ES-I3 (cell line): ENCODE measurements at regions not wholly inside any gene's neighbourhood (a gene's known extent, or its start where the extent isn't known, plus 50 kb on each side); places are given as distances from the start of the nearest gene placed in this dataset.
"Not testable (repeated sequence)": the region's sequence is repeated elsewhere in the genome, so short reads cannot be mapped to it uniquely, and the experiment has no call there.

Experiments
- H3K36me3 ChIP-seq: 2 replicates; pipeline ENCODE4 v1.6.1; 2013; ENCODE audit warnings: mild to moderate bottlenecking, low read length, control low read depth, moderate library complexity; ENCODE audit not compliant: insufficient read depth
- H3K4me1 ChIP-seq: 2 replicates; pipeline ENCODE4 v1.6.1; 2013; ENCODE audit warnings: mild to moderate bottlenecking, control low read depth, low read length; ENCODE audit not compliant: insufficient read depth
- H3K9ac ChIP-seq: 2 replicates; pipeline ENCODE4 v1.6.1; 2013; ENCODE audit warnings: low read depth, mild to moderate bottlenecking, low read length, moderate library complexity
- H3K9me3 ChIP-seq: 2 replicates; pipeline ENCODE4 v1.6.1; 2013; ENCODE audit warnings: mild to moderate bottlenecking, low read length, moderate library complexity; ENCODE audit not compliant: control insufficient read depth, insufficient read depth

DNA sequence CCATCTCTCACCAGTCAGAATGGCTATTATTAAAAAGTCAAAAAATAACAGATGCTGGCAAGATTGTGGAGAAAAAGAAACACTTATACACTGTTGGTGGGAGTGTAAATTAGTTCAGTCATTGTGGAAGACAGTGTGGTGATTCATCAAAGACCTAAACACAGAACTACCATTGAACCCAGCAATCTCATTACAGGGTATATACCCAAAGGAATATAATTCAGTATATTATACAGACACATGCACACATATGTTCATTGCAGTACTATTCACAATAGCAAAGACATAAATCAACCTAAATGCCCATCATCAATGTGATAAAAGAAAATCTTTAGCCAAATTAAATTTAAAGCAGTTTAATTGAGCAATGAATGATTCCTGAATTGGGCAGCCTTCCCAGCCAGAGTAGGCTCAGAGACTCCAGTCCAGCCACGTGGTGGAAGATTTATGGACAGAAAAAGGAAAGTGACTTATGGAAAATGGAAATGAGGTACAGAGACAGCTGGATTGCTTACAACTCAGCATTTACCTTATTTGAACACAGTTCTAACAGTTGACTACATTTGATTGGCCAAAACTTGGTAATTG lies 377.1 kb upstream of the SLC39A10 start:
- H3K36me3 ChIP-seq = no peaks in the 10 kb centered on the region
- H3K4me1 ChIP-seq = no peaks in the 10 kb centered on the region
- H3K9ac ChIP-seq = no peak overlapping the region
- no peaks in the 10 kb centered on the region for H3K9me3 ChIP-seq

- Histone ChIP-seq H3K9me3 (0 out of 2 replicates have a peak, but pooled peaks cover 3% of the 10 kb centered on the region), H3K9ac (no peak overlapping the region), H3K4me1 (peaks cover 8% of the 10 kb centered on the region; the same call in 1 of the 2 replicates), H3K36me3 (no peaks in the 10 kb centered on the region)
Measured at GRCh38 chr2:195270466-195271039, 386.5 kb upstream of the SLC39A10 start.

- H3K9ac ChIP-seq = no peak overlapping the region
- peaks cover 8% of the 10 kb centered on the region; the same call in 1 of the 2 replicates for H3K4me1 ChIP-seq
- H3K9me3 ChIP-seq = 0 out of 2 replicates have a peak, but pooled peaks cover 3% of the 10 kb centered on the region
- H3K36me3 ChIP-seq = no peaks in the 10 kb centered on the region
Measured at GRCh38 chr2:195269220-195269619, 387.8 kb upstream of the SLC39A10 start.

- Histone ChIP-seq H3K9ac (no peak overlapping the region), H3K4me1 (no peaks in the 10 kb centered on the region), H3K36me3 (no peaks in the 10 kb centered on the region), H3K9me3 (no peaks in the 10 kb centered on the region; the same call in 1 of the 2 replicates)
Measured at GRCh38 chr2:195257979-195258378, 399.0 kb upstream of the SLC39A10 start.

GRCh38 chr2:195252018-195252417 lies 405.0 kb upstream of the SLC39A10 start:
- Histone ChIP-seq H3K9me3 (no peaks in the 10 kb centered on the region; the same call in none of the 2 replicates), H3K36me3 (no peaks in the 10 kb centered on the region), H3K4me1 (no peaks in the 10 kb centered on the region), H3K9ac (no peak overlapping the region)

- Histone ChIP-seq H3K9ac (no peak overlapping the region), H3K36me3 (no peaks in the 10 kb centered on the region), H3K4me1 (no peaks in the 10 kb centered on the region), H3K9me3 (no peaks in the 10 kb centered on the region; the same call in none of the 2 replicates)
Measured at GRCh38 chr2:195251214-195251613, 405.8 kb upstream of the SLC39A10 start.

DNA sequence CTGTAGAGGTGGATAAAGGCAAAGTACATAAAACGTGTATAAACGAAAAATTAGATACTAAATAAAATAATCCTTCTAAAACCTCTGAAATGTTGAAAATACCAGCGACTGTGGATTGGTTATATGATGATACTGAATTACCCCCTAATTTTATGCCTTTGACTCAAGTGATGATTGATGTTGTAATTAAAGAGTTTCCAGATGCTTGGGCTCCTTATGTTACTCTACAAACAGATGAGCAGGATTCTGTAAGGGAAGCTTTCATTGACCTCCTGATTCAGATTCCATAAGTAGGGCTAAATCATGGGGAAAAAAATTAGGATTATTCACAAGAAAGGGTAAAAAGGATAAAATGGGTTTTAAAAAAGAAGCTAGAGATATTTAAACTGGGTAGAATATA lies 418.2 kb upstream of the SLC39A10 start:
- H3K9ac ChIP-seq = no peak overlapping the region
- no peaks in the 10 kb centered on the region for H3K4me1 ChIP-seq
- no peaks in the 10 kb centered on the region for H3K9me3 ChIP-seq
- H3K36me3 ChIP-seq = no peaks in the 10 kb centered on the region

- H3K36me3 ChIP-seq = no peaks in the 10 kb centered on the region
- H3K9ac ChIP-seq = no peak overlapping the region
- no peaks in the 10 kb centered on the region for H3K4me1 ChIP-seq
- H3K9me3 ChIP-seq = no peaks in the 10 kb centered on the region
Measured at GRCh38 chr2:195238379-195238778, 418.6 kb upstream of the SLC39A10 start.

DNA sequence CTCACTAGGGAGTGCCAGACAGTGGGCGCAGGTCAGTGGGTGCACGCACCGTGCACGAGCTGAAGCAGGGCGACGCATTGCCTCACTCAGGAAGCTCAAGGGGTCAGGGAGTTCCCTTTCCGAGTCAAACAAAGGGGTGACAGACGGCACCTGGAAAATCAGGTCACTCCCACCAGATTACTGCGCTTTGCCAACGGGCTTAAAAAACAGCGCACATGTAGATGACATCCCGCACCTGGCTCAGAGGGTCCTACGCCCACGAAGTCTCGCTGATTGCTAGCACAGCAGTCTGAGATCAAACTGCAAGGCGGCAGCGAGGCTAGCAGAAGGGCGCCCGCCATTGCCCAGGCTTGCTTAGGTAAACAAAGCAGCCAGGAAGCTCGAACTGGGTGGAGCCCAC lies 428.5 kb upstream of the SLC39A10 start:
- H3K4me1 ChIP-seq, H3K9ac ChIP-seq, H3K36me3 ChIP-seq, H3K9me3 ChIP-seq: not testable (repeated sequence)

DNA sequence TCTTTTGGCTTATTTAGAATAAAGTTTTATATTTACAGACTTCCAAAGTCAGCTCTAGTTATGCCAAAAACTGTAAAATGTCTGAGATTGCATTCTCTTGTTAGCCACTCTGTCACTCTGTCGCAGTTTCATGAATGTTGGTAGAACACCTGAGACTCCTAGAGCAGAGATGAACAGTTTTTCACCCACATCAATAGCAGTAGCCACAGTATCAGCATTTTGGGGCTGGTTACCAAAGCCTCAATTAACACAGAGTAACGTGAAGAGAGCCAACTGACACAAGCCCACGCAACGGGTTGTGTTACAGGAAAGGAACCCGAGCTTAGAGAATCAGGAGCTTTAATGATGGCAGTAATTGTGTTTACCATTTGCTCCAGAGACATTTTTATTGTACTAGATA lies 443.0 kb upstream of the SLC39A10 start:
- Histone ChIP-seq H3K9ac (no peak overlapping the region), H3K4me1 (no peaks in the 10 kb centered on the region), H3K36me3 (no peaks in the 10 kb centered on the region), H3K9me3 (no peaks in the 10 kb centered on the region)

- Histone ChIP-seq H3K9me3 (no peaks in the 10 kb centered on the region), H3K36me3 (no peaks in the 10 kb centered on the region), H3K9ac (no peak overlapping the region), H3K4me1 (no peaks in the 10 kb centered on the region)
Measured at GRCh38 chr2:195212586-195212985, 444.4 kb upstream of the SLC39A10 start.

DNA sequence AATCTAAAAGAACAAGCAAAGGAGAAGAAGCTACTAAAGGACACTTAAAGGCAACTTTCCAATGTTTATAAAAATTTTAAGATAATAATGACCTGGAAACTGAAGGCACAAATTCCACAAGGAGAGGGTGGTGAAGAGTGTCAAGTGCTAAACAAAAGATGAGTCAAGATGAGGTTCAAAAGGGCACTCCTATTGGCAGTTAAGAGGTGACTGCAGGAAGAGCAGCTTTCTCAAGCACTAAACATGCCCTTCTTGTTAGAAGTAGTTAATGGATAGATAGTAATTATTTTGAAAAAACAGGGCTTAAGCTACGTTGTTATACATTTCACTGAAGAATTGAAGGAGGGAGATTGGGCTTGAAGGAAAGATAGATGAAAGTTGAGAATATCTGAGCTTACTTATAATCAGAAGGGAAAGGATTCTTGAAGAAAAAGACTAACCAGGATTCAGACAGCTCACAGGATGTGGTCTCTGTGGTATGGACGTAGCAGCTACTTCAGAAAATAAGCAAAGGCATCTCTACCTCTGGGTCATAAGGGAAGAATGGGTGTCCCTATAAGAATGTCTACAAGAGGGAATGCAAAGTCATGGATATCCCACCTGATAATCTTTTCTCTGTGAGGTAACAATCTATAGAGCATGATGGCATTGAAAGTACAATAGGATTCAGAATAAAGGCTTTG lies 454.7 kb upstream of the SLC39A10 start:
- Histone ChIP-seq H3K4me1 (no peaks in the 10 kb centered on the region), H3K36me3 (no peaks in the 10 kb centered on the region), H3K9ac (no peak overlapping the region), H3K9me3 (no peaks in the 10 kb centered on the region)

- Histone ChIP-seq H3K9ac (no peak overlapping the region), H3K4me1 (no peaks in the 10 kb centered on the region), H3K36me3 (no peaks in the 10 kb centered on the region), H3K9me3 (no peaks in the 10 kb centered on the region)
Measured at GRCh38 chr2:195199864-195200263, 457.2 kb upstream of the SLC39A10 start.

DNA sequence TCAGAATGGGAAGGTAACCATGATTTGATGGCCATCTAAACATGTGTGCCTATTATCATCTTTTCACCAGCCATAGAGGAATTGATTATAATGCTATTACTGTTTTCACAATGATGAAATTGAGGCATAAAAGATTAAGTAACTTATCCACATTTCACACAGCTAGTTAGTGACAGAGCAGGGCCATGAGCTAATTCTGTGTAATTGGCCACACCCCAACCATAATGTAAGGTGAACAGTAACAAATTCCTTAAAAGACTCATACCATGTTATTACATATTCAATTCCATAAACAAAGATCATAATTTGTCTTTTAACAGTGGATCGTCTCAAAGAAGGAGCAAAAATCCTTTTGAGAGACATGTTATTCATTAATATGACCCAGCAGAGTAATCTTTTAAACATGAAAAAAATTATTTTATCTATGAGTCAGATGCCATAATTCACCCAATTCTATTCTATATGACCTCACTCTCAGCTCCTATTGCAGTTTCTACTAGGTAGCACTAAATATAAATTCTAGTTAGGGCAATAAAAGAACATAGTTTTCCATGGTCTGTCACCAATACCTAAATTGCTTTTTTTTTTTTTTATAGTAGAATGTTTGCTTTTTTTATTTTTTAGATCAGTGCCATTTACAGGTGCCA lies 475.8 kb upstream of the SLC39A10 start:
- no peak overlapping the region for H3K9ac ChIP-seq
- H3K4me1 ChIP-seq = no peaks in the 10 kb centered on the region
- no peaks in the 10 kb centered on the region for H3K36me3 ChIP-seq
- H3K9me3 ChIP-seq = no peaks in the 10 kb centered on the region

DNA sequence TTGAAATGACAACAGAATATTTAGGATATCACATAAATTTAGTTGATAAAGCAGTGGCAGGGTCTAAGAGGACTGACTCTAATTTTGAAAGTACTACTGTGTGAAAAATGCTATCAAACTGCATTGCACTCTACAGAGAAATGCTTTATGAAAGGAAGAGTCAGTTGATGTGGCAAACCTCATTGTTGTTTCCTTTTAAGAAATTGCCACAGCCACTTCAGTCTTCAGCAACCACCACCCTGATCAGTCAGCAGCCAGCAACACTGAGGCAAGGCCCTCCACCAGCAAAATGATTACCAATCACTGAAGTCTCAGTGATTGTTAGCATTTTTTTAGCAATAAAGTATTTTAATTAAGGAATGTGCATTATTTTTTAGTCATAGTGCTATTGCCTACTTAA lies 488.7 kb upstream of the SLC39A10 start:
- H3K36me3 ChIP-seq = no peaks in the 10 kb centered on the region
- H3K9me3 ChIP-seq = no peaks in the 10 kb centered on the region
- H3K9ac ChIP-seq = no peak overlapping the region
- H3K4me1 ChIP-seq = no peaks in the 10 kb centered on the region
